Astrocyte (in vitro differentiated cells and primary cell): ENCODE measurements at regions not wholly inside any gene's neighbourhood (a gene's known extent, or its start where the extent isn't known, plus 50 kb on each side); places are given as distances from the start of the nearest gene placed in this dataset.
"Not testable (repeated sequence)": the region's sequence is repeated elsewhere in the genome, so short reads cannot be mapped to it uniquely, and the experiment has no call there.

Source experiments
- DNase-seq: peaks from one replicate; pipeline ENCODE4 v3.0.0-alpha.2; 2010; ENCODE audit warnings: low read depth
- FAIRE-seq: peaks from 2 replicates; lab custom pipeline; 2011; peaks lifted over from hg19 to GRCh38; lab: Jason Lieb, UNC
- H2AFZ ChIP-seq: 2 replicates; pipeline ENCODE4 v1.6.0; 2012; ENCODE audit warnings: low read depth, low read length, inconsistent platforms
- H3K27ac ChIP-seq: 2 replicates; pipeline ENCODE4 v1.5.1; 2011; ENCODE audit warnings: low read depth, low read length, inconsistent platforms
- H3K27me3 ChIP-seq: 2 replicates; pipeline ENCODE4 v1.6.0; 2011; ENCODE audit warnings: low read length, inconsistent platforms; ENCODE audit not compliant: insufficient read depth
- H3K36me3 ChIP-seq: 2 replicates; pipeline ENCODE4 v1.5.1; 2011; ENCODE audit warnings: low read length, inconsistent platforms; ENCODE audit not compliant: insufficient read depth
- H3K4me1 ChIP-seq: 2 replicates; pipeline ENCODE4 v1.5.1; 2011; ENCODE audit warnings: low read length, inconsistent platforms; ENCODE audit not compliant: insufficient read depth
- H3K4me2 ChIP-seq: 2 replicates; pipeline ENCODE4 v1.6.0; 2012; ENCODE audit warnings: low read length, inconsistent platforms
- H3K4me3 ChIP-seq: 2 replicates; pipeline ENCODE4 v1.5.1; 2011; ENCODE audit warnings: low read depth, mild to moderate bottlenecking, low read length, inconsistent platforms; ENCODE audit not compliant: insufficient read depth
- H3K79me2 ChIP-seq: 2 replicates; pipeline ENCODE4 v1.6.0; 2012; ENCODE audit warnings: mild to moderate bottlenecking, low read length, inconsistent platforms; ENCODE audit not compliant: insufficient read depth
- H3K9ac ChIP-seq: 2 replicates; pipeline ENCODE4 v1.6.0; 2012; ENCODE audit warnings: mild to moderate bottlenecking, low read length, inconsistent platforms
- H3K9me3 ChIP-seq: 2 replicates; pipeline ENCODE4 v1.5.1; 2012; ENCODE audit warnings: low read depth, mild to moderate bottlenecking, low read length, inconsistent platforms; ENCODE audit not compliant: insufficient read depth
- H4K20me1 ChIP-seq: 2 replicates; pipeline ENCODE4 v1.6.0; 2012; ENCODE audit warnings: low read length, inconsistent platforms; ENCODE audit not compliant: insufficient read depth
- H3K27ac Mint-ChIP-seq: one replicate; pipeline ENCODE4 v1.8.0; 2021; ENCODE audit warnings: mild to moderate bottlenecking, mixed read lengths; ENCODE audit not compliant: unreplicated experiment
- H3K27me3 Mint-ChIP-seq: one replicate; pipeline ENCODE4 v1.8.0; 2021; ENCODE audit warnings: low read depth, mixed read lengths; ENCODE audit not compliant: unreplicated experiment
- H3K36me3 Mint-ChIP-seq: one replicate; pipeline ENCODE4 v1.8.0; 2021; ENCODE audit warnings: low read depth, mixed read lengths; ENCODE audit not compliant: unreplicated experiment
- H3K4me1 Mint-ChIP-seq: one replicate; pipeline ENCODE4 v1.8.0; 2021; ENCODE audit warnings: low read depth, mixed read lengths; ENCODE audit not compliant: unreplicated experiment
- H3K4me3 Mint-ChIP-seq: one replicate; pipeline ENCODE4 v1.8.0; 2021; ENCODE audit warnings: mild to moderate bottlenecking, moderate library complexity, mixed read lengths; ENCODE audit not compliant: unreplicated experiment
- H3K9me3 Mint-ChIP-seq: one replicate; pipeline ENCODE4 v1.8.0; 2021; ENCODE audit warnings: mild to moderate bottlenecking, mixed read lengths; ENCODE audit not compliant: unreplicated experiment

GRCh38 chr15:32505633-32506032 lies 50.2 kb upstream of the GOLGA8O start:
- H3K27me3 ChIP-seq, H3K27ac ChIP-seq, H3K27me3 Mint-ChIP-seq, H3K4me2 ChIP-seq, H3K4me1 Mint-ChIP-seq, H3K9ac ChIP-seq, H3K9me3 ChIP-seq, H3K4me3 ChIP-seq, H3K27ac Mint-ChIP-seq, FAIRE-seq, H3K79me2 ChIP-seq, H3K36me3 Mint-ChIP-seq, H3K36me3 ChIP-seq, H2AFZ ChIP-seq, H4K20me1 ChIP-seq, H3K4me3 Mint-ChIP-seq, DNase-seq, H3K4me1 ChIP-seq, H3K9me3 Mint-ChIP-seq: not testable (repeated sequence)
